HG02840 (cell line): ENCODE measurements at regions not wholly inside any gene's neighbourhood (a gene's known extent, or its start where the extent isn't known, plus 50 kb on each side); places are given as distances from the start of the nearest gene placed in this dataset.
"Not testable (repeated sequence)": the region's sequence is repeated elsewhere in the genome, so short reads cannot be mapped to it uniquely, and the experiment has no call there.

ENCODE experiments used
- ATAC-seq: cut with Tn5 transposase; IDR thresholded peaks from one replicate; pipeline ENCODE4 v1.9.1; 2021; ENCODE audit warnings: mild to moderate bottlenecking, moderate library complexity, moderate number of reproducible peaks; ENCODE audit not compliant: unreplicated experiment, low FRiP score

- ATAC-seq, result no peak
Measured at GRCh38 chr3:75237053-75237452, 427.1 kb upstream of the FRG2C start.

GRCh38 chr3:75237477-75237876 is 426.7 kb upstream of the FRG2C start:
- ATAC-seq, result no peak

- ATAC-seq, result not testable (repeated sequence)
Measured at GRCh38 chr3:75241226-75241962, 422.7 kb upstream of the FRG2C start.

- no peak for ATAC-seq
Measured at GRCh38 chr3:75242012-75242735, 422.0 kb upstream of the FRG2C start.

- no peak for ATAC-seq
Measured at GRCh38 chr3:75248974-75249373, 415.2 kb upstream of the FRG2C start.

GRCh38 chr3:75254685-75255084 is 409.4 kb upstream of the FRG2C start:
- ATAC-seq, result no peak

GRCh38 chr3:75258825-75259683 is 405.1 kb upstream of the FRG2C start:
- ATAC-seq, result not testable (repeated sequence)

GRCh38 chr3:75260975-75261374 is 403.2 kb upstream of the FRG2C start:
- ATAC-seq, result not testable (repeated sequence)

- no peak for ATAC-seq
Measured at GRCh38 chr3:75262661-75263060, 401.5 kb upstream of the FRG2C start.

GRCh38 chr3:75265897-75266296 is 398.2 kb upstream of the FRG2C start:
- no peak for ATAC-seq

GRCh38 chr3:75268576-75268975 is 395.6 kb upstream of the FRG2C start:
- not testable (repeated sequence) for ATAC-seq

GRCh38 chr3:75272237-75272636 is 391.9 kb upstream of the FRG2C start:
- ATAC-seq, result not testable (repeated sequence)

- no peak for ATAC-seq
Measured at GRCh38 chr3:75272691-75273090, 391.4 kb upstream of the FRG2C start.

- ATAC-seq, result not testable (repeated sequence)
Measured at GRCh38 chr3:75285531-75286148, 378.5 kb upstream of the FRG2C start.

- ATAC-seq, result not testable (repeated sequence)
Measured at GRCh38 chr3:75288972-75289574, 375.1 kb upstream of the FRG2C start.

- ATAC-seq, result no peak
Measured at GRCh38 chr3:75294124-75294523, 370.0 kb upstream of the FRG2C start.

- no peak for ATAC-seq
Measured at GRCh38 chr3:75295013-75295412, 369.1 kb upstream of the FRG2C start.

GRCh38 chr3:75296858-75297257 is 367.3 kb upstream of the FRG2C start:
- ATAC-seq, result no peak

- ATAC-seq, result no peak
Measured at GRCh38 chr3:75300606-75301005, 363.5 kb upstream of the FRG2C start.

GRCh38 chr3:75301050-75301449 is 363.1 kb upstream of the FRG2C start:
- not testable (repeated sequence) for ATAC-seq
